ENCODE measurements at regions not wholly inside any gene's neighbourhood (a gene's known extent, or its start where the extent isn't known, plus 50 kb on each side); places are given as distances from the start of the nearest gene placed in this dataset.

- TF ChIP-seq, protein P1, sequence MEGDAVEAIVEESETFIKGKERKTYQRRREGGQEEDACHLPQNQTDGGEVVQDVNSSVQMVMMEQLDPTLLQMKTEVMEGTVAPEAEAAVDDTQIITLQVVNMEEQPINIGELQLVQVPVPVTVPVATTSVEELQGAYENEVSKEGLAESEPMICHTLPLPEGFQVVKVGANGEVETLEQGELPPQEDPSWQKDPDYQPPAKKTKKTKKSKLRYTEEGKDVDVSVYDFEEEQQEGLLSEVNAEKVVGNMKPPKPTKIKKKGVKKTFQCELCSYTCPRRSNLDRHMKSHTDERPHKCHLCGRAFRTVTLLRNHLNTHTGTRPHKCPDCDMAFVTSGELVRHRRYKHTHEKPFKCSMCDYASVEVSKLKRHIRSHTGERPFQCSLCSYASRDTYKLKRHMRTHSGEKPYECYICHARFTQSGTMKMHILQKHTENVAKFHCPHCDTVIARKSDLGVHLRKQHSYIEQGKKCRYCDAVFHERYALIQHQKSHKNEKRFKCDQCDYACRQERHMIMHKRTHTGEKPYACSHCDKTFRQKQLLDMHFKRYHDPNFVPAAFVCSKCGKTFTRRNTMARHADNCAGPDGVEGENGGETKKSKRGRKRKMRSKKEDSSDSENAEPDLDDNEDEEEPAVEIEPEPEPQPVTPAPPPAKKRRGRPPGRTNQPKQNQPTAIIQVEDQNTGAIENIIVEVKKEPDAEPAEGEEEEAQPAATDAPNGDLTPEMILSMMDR (IDR thresholded peaks at IDR 0.05; ENCODE audit: insufficient read depth, low read length, poor library complexity, severe bottlenecking): no peak
- TF ChIP-seq EZH2phosphoT487 (conservative IDR thresholded peaks at IDR 0.05; ENCODE audit: low read length): no peak
Observed at GRCh38 chr2:4775668-4776067, 916.5 kb upstream of the SOX11 start.
